Panc1 (cell line): ENCODE measurements at regions not wholly inside any gene's neighbourhood (a gene's known extent, or its start where the extent isn't known, plus 50 kb on each side); places are given as distances from the start of the nearest gene placed in this dataset.

ENCODE experiments used
- ATAC-seq: fragments of 200-7000 bp; cut with Tn5 transposase; 2 replicates; pipeline ENCODE4 v1.9.1; 2020; ENCODE audit warnings: mild to moderate bottlenecking, moderate library complexity
- BruUV-seq: library from RNA; stranded (reverse); fragments of 400-500 nt; replicated peaks from 2 replicates; lab custom pipeline; 2021; lab: Mats Ljungman, UMichigan
- CTCF ChIA-PET: fragments of 300-600 bp; sonication (Branson Sonifier 250); formaldehyde crosslinking; loops from one replicate; lab custom pipeline; 2022; ENCODE audit warnings: antibody characterized with exemption; lab: Charles Lee
- POLR2A ChIA-PET: fragments of 300-600 bp; sonication (Branson Sonifier 250); formaldehyde crosslinking; loops from one replicate; lab custom pipeline; 2022; ENCODE audit warnings: antibody characterized with exemption; lab: Charles Lee
- DNase-seq: peaks from one replicate; pipeline ENCODE4 v3.0.0-alpha.2; 2010; ENCODE audit warnings: low read depth, low spot score
- H3K27ac ChIP-seq: 2 replicates; pipeline ENCODE4 v1.5.1; 2011; ENCODE audit warnings: mild to moderate bottlenecking, low read length, inconsistent platforms
- H3K27me3 ChIP-seq: fragments of 200-500 bp; sonication (Bioruptor generic); 2 replicates; pipeline ENCODE4 v1.6.0; 2014; ENCODE audit warnings: low read length, inconsistent platforms; ENCODE audit not compliant: control insufficient read depth, insufficient read depth
- H3K36me3 ChIP-seq: fragments of 200-500 bp; sonication (Bioruptor generic); 2 replicates; pipeline ENCODE4 v1.5.1; 2014; ENCODE audit warnings: inconsistent platforms, mild to moderate bottlenecking, low read length, moderate library complexity; ENCODE audit not compliant: control insufficient read depth, insufficient read depth
- H3K4me1 ChIP-seq: 2 replicates; pipeline ENCODE4 v1.5.1; 2011; ENCODE audit warnings: inconsistent platforms, mild to moderate bottlenecking, low read length, moderate library complexity; ENCODE audit not compliant: control insufficient read depth, insufficient read depth
- H3K4me3 ChIP-seq, 2 experiments: 2 replicates each; pipeline ENCODE4 v1.5.1; 2011 to 2012; ENCODE audit warnings: low read depth in 2 of 2, low read length in 2 of 2, mild to moderate bottlenecking in 2 of 2, inconsistent platforms in 1 of 2, moderate library complexity in 1 of 2
- H3K9me3 ChIP-seq: fragments of 200-500 bp; sonication (Bioruptor generic); 2 replicates; pipeline ENCODE4 v1.5.1; 2014; ENCODE audit warnings: low read depth, mild to moderate bottlenecking, inconsistent platforms, low read length, moderate library complexity; ENCODE audit not compliant: control insufficient read depth, insufficient read depth
- POLR2AphosphoS5 ChIP-seq: IDR thresholded peaks from 2 replicates; pipeline ENCODE4 v1.6.1; 2012; ENCODE audit warnings: mild to moderate bottlenecking, low read depth, low read length, moderate library complexity
- SIN3A ChIP-seq: IDR thresholded peaks from 2 replicates; pipeline ENCODE4 v1.6.1; 2012; ENCODE audit warnings: low read depth, mild to moderate bottlenecking, low read length, moderate library complexity, borderline replicate concordance; ENCODE audit not compliant: insufficient read depth
- TCF7L2 ChIP-seq: IDR thresholded peaks from 2 replicates; pipeline ENCODE4 v1.6.1; 2011; ENCODE audit warnings: mild to moderate bottlenecking, low read depth, low read length, inconsistent platforms
- in situ Hi-C: cut with HindIII; loops from 2 replicates; pipeline ENCODE4 v1.10.0; 2016; ENCODE audit warnings: low sequenced_read_pairs, low pct_unique_long_range_greater_than_20kb
- intact Hi-C: fragments of 100-400 bp; cut with micrococcal nuclease; formaldehyde crosslinking; loops from one replicate; pipeline ENCODE4 v1.10.0; 2022; ENCODE audit not compliant: unreplicated experiment
- TF ChIP-seq, protein P1 (sequence below), 2 experiments: IDR thresholded peaks; 2 replicates each; pipeline ENCODE4 v1.6.1; 2011 to 2012; ENCODE audit warnings: low read depth in 2 of 2, control low read depth in 1 of 2, low read length in 1 of 2, mild to moderate bottlenecking in 1 of 2, moderate library complexity in 1 of 2; ENCODE audit not compliant: insufficient read depth in 1 of 2
- TF ChIP-seq, protein P2 (sequence below): fragments of 450-650 bp; IDR thresholded peaks from 2 replicates; pipeline ENCODE4 v1.5.1; 2017; ENCODE audit warnings: mild to moderate bottlenecking

DNA sequence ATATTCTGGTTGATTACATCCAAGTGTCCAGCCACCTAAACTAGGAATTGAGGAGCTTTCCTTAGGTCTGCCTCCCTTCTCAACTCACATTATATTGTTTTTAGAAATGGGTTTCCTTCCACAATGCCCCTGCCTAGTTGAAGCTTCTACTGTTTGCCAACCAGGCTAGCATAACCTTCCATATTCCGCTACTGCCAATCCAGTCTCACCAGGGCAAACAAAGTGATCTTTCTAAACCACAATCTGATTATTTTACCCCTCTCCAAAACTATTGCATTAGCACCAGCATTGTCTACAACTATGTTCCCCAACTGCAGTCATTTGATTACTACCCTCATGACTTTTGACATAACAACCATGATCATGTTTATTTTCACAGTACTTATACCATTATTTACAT, 115.8 kb upstream of the RASEF start:
- DNase-seq (no peak), ATAC-seq (no peak)
- BruUV-seq: no TSS peak
- H3K36me3 ChIP-seq: no peaks in the 10 kb centered on the region
- TF ChIP-seq TCF7L2 (no peak), POLR2AphosphoS5 (no peak), SIN3A (no peak)
- TF ChIP-seq, protein P1, sequence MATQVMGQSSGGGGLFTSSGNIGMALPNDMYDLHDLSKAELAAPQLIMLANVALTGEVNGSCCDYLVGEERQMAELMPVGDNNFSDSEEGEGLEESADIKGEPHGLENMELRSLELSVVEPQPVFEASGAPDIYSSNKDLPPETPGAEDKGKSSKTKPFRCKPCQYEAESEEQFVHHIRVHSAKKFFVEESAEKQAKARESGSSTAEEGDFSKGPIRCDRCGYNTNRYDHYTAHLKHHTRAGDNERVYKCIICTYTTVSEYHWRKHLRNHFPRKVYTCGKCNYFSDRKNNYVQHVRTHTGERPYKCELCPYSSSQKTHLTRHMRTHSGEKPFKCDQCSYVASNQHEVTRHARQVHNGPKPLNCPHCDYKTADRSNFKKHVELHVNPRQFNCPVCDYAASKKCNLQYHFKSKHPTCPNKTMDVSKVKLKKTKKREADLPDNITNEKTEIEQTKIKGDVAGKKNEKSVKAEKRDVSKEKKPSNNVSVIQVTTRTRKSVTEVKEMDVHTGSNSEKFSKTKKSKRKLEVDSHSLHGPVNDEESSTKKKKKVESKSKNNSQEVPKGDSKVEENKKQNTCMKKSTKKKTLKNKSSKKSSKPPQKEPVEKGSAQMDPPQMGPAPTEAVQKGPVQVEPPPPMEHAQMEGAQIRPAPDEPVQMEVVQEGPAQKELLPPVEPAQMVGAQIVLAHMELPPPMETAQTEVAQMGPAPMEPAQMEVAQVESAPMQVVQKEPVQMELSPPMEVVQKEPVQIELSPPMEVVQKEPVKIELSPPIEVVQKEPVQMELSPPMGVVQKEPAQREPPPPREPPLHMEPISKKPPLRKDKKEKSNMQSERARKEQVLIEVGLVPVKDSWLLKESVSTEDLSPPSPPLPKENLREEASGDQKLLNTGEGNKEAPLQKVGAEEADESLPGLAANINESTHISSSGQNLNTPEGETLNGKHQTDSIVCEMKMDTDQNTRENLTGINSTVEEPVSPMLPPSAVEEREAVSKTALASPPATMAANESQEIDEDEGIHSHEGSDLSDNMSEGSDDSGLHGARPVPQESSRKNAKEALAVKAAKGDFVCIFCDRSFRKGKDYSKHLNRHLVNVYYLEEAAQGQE (IDR thresholded peaks at IDR 0.05; ENCODE audit: insufficient read depth in 1 of 2, low read depth in 2 of 2, low read length in 1 of 2): no peak
- TF ChIP-seq, protein P2, sequence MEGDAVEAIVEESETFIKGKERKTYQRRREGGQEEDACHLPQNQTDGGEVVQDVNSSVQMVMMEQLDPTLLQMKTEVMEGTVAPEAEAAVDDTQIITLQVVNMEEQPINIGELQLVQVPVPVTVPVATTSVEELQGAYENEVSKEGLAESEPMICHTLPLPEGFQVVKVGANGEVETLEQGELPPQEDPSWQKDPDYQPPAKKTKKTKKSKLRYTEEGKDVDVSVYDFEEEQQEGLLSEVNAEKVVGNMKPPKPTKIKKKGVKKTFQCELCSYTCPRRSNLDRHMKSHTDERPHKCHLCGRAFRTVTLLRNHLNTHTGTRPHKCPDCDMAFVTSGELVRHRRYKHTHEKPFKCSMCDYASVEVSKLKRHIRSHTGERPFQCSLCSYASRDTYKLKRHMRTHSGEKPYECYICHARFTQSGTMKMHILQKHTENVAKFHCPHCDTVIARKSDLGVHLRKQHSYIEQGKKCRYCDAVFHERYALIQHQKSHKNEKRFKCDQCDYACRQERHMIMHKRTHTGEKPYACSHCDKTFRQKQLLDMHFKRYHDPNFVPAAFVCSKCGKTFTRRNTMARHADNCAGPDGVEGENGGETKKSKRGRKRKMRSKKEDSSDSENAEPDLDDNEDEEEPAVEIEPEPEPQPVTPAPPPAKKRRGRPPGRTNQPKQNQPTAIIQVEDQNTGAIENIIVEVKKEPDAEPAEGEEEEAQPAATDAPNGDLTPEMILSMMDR: no peak
- H3K9me3 ChIP-seq: no peaks in the 10 kb centered on the region
- no peak overlapping the region for H3K27ac ChIP-seq
- intact Hi-C loops (no loop called here), in situ Hi-C loops (no loop called here)
- H3K4me3 ChIP-seq: no peak overlapping the region
- H3K27me3 ChIP-seq: no peaks in the 10 kb centered on the region
- CTCF ChIA-PET: no interaction called here
- POLR2A ChIA-PET: no interaction called here
- no peaks in the 10 kb centered on the region for H3K4me1 ChIP-seq

DNA sequence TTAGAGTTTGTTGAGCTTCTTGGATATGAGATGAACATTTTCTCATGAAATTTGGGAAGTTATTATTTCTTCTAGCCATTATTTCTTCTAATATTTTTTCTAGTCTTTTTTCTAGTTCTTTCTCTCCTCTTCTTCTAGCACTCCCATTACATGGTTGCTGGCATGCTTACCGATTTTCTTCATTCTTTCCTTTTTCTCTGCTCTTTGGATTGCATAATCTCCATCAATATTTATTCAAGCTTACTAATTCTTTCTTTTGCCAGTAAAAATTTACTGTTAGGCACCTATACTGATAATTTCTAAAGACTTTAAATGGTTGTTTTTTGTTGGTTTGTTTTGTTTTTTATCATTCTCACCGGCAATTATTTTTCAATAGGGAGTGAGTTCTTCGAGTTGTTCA, 114.8 kb upstream of the RASEF start:
- Histone ChIP-seq H3K9me3 (no peaks in the 10 kb centered on the region), H3K27ac (no peak overlapping the region), H3K4me1 (no peaks in the 10 kb centered on the region), H3K36me3 (no peaks in the 10 kb centered on the region), H3K27me3 (no peaks in the 10 kb centered on the region), H3K4me3 (no peak overlapping the region)
- BruUV-seq: no TSS peak
- intact Hi-C loops (no loop called here), in situ Hi-C loops (no loop called here)
- TF ChIP-seq, protein P1 (IDR thresholded peaks at IDR 0.05; ENCODE audit: insufficient read depth in 1 of 2, low read depth in 2 of 2, low read length in 1 of 2): no peak
- TF ChIP-seq, protein P2: no peak
- no peak for TF ChIP-seq SIN3A
- TF ChIP-seq POLR2AphosphoS5: no peak
- no peak for TF ChIP-seq TCF7L2
- CTCF ChIA-PET: no interaction called here
- POLR2A ChIA-PET: no interaction called here
- DNase-seq (no peak), ATAC-seq (no peak)
